ENCODE measurements at regions not wholly inside any gene's neighbourhood (a gene's known extent, or its start where the extent isn't known, plus 50 kb on each side); places are given as distances from the start of the nearest gene placed in this dataset.
"Not testable (repeated sequence)": the region's sequence is repeated elsewhere in the genome, so short reads cannot be mapped to it uniquely, and the experiment has no call there.

DNA sequence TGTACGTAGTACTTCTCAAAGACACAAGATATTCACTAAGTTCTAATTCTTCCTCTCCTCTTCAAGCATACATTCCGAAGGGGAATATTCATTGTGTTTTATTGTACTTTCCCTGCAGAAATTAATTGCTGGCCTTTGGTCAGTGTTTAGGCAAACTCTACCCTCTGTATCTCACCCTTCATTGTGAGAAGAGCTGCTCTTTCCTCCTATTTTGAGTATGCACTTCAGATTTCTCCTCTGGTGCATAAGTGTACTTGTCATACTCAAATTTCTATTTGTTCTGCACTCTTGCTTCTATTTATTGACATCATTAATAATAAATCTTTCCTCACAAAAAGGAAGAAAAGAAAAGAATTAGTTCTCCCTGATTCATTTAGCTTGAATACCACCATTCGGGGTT, 485.4 kb upstream of the SLC8A1 start:
- DNase-seq (ENCODE audit: low spot score), result no peak

DNA sequence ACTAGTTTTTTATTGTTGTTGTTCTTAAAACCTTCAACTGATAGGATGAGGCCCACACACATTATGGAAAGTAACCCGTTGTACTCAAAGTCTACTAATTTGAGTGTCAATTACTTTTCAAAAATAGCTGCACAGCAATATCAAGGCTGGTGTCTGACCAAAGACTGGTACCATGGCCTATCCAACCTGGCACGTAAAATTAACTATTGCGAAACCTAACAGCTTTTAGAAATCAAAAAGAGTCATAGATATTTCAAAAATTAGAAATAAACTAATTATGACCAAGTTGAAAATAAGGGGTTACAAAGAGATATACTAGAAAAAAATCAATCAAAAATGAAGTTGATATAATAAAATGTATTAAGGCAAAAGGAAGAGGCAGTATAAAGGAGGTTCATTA, 501.5 kb upstream of the SLC8A1 start:
- no peak for DNase-seq (ENCODE audit: low spot score)

DNA sequence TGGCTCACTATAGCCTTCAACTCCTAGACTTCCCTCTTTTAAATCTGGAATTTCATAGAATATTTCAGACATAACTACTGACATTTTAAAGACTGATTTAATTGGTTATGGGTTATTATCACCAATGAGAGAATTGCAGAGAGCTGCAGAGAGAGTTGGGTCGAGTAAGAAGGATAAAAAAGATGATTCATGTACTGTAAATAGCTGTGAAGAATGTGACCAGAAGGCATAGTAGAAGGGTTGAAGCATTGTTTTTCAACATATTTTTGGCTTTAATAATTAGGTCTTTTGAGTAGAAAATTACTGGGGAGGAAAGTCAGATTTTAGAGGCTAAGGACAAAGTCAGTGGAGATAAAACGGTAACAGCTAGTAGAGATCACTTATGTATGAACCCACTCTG, 503.2 kb upstream of the SLC8A1 start:
- DNase-seq (ENCODE audit: low spot score), result no peak

DNA sequence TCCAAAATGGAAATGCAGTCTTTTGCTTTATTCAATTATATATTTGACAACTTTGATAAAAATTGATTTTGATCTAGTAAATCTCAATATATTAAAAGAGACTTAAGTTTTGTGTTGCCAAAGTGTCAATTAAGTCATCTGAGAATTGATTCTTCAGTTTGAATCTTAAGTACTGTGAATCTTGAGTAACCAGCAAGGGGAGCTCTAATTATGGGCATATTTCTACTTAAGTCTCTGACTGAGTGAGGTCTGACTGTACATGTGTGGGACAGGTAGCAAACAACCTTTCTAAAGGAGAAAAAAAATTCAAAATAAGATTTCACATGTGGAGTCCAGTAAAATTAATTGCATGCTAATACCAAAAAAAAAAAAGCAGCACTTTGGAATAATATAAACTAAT, 503.7 kb upstream of the SLC8A1 start:
- no peak for DNase-seq (ENCODE audit: low spot score)

DNA sequence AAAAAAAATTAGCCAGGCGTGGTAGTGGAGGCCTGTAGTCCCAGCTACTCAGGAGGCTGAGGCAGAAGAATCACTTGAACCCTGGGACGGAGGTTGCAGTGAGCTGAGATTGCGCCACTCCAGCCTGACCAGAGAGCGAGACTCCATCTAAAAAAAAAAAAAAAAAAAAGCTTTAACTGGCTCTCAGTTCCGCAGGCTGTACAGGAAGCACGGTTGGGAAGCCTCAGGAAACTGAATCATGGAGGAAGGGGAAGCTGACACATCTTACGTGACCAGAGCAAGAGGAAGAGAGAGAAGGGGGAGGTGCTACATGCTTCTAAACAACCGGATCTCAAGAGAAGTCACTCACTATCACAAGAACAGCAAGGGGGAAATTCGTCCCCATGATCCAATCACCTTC, 505.6 kb upstream of the SLC8A1 start:
- no peak for DNase-seq (ENCODE audit: low spot score)

DNA sequence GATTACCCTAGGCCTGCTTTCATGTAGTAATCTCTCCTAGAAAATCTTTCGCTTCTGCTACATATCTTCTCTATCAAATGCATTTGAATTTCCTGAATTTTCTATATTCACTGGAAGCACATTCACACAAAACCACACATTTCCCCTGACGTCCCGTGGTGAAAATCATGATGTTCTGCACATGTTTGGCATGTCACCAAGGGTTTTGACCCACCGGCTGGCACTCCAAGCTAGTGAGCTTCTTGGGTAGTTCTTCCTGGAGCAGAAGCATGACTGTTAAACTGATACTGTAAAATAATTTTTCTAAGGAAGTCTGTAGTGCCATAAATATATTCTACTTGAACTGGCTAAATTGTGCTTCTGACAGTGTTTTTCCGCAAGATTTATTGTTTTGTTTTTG, 510.1 kb upstream of the SLC8A1 start:
- DNase-seq (ENCODE audit: low spot score), result no peak

DNA sequence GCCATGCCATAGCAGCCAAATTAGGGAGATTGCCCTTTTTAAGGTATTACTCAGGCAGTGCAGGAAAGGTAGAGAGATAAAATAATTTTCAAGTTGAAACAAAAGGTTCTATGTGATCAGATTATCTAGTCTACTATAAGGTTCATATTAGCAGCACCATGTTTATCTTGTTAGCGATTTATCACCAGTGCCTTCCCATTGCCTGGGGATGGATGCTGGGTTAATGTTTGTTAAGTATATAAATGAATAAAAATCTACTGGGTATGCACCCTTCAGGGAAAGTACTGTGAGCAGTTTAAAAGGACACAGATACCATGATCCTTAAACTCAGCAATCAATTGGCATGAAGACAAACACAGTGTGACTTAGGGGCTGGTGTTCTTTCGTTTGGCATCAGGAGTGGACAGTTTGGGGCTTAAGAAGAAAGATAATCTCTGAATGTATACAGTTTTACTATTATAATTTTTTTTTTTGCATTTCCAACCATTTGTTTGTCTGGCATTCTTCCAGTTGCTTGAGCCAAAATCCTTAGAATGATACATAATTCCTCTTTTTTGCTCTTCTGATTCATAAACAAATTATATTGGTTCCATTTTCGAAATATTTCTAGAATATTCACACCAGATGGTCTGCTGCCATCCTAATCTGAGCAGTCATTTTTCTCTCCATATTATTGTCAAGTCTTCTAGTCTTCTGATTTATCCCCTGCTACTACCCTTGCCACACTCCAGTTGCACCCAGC, 512.8 kb upstream of the SLC8A1 start:
- no peak for DNase-seq (ENCODE audit: low spot score)

DNA sequence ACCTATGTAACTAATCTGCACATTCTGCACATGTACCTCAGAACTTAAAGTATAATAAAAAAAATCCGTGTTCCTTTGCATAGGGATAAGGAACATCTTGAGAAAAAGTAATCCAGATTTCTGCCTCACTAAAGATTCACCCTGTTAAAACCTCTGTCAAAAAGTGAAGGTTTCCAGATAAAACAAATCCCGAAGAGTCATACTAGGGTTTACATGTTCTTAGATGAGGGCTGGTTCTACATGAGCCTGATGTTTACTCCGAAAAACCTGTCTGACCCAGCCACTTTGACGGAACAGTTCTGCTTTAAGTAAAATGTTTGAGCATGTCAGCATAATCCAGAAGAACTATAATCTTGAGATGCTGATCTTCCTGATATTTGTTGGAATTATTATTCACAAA, 515.6 kb upstream of the SLC8A1 start:
- no peak for DNase-seq (ENCODE audit: low spot score)

DNA sequence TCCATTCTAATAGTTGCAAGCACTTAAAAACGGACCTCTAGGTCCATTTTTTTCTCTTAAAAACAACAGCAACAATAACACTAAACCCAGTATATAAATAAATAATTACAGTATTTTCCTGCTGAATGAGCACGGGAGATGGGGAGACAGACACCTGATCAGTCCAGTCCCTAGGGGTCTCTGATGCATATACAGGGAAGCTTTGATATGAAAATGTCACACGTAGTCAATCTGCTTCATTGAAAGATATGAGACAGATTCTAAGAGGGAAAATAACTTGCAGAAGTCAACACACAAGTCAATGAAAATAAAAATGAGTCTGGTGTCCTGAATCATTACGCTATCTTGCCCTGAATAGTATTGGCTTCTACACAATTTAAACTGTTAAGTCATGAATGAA, 523.3 kb upstream of the SLC8A1 start:
- no peak for DNase-seq (ENCODE audit: low spot score)

DNA sequence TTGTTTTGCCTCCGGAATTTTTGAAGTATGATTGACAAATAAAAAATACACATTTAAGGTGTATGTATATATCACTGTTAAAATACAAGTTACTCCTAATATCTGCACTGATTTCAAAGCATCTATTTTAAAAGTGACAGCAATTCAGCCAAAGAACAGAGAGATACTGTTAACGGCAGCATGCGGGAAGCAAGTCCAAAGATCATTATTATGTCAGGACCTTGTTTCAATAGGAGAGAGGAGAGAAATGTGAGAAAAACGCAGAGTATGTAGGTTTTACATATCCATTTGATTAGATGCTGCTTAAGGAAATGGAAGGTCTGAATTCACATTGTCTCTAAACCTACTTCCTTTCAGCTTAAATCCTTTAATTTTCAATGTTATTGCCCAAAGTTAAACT, 545.5 kb upstream of the SLC8A1 start:
- DNase-seq (ENCODE audit: low spot score), result no peak

DNA sequence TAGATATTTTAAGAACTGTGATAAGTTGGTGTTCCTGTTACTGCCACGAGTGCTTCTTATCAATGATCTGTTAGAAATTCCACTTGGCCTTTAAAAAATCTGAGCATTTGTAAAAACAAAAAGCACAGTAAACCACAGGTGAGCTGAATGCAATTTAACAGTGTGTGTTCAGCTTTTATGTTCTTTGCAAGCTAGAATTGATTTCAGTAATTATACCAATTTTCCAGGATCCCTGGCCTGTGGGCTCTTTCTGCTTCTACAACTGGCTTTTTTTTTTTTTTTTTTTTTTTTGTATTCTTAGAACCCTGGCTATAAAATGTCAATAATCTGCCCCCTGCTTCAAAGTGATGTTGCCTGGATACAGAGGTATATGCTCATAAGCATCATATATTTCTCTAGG, 548.5 kb upstream of the SLC8A1 start:
- no peak for DNase-seq (ENCODE audit: low spot score)

DNA sequence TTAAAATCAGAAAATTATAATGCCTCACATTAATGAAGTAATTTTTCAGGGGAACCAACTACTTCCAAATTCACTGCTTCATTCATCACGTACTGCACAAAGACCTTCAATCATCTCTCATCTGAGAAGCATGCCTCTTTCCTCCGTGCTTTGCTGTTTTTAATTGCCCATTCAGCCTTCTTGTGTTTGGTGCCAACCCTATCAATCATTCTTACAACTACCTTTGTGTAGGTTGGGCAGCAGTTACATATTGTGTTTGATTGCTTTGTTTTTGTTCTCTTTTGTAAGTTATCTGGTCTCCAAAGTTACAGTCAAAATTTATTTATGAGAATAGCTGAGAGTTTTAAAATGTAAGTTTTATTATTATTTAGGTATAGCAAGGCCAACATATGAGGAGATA, 549.0 kb upstream of the SLC8A1 start:
- DNase-seq (ENCODE audit: low spot score), result no peak

DNA sequence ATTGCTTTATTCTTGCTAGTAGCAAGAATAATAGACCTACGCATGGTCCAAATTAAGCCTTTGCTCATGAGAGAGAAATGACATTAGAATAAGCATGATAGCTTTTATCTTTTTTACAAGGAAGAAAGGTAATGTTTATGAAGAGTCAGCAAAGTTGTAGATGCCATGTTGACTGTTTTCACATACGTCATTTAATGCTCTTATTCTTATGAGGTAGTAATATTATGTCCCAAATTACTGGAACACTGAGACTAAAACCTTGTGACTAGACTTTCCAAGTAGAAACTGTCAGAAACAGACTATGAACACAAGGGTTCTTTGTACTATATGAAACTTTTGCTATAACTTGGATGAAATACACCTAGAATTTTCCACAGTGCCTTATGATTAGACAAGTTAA, 552.8 kb upstream of the SLC8A1 start:
- DNase-seq (ENCODE audit: low spot score), result no peak

DNA sequence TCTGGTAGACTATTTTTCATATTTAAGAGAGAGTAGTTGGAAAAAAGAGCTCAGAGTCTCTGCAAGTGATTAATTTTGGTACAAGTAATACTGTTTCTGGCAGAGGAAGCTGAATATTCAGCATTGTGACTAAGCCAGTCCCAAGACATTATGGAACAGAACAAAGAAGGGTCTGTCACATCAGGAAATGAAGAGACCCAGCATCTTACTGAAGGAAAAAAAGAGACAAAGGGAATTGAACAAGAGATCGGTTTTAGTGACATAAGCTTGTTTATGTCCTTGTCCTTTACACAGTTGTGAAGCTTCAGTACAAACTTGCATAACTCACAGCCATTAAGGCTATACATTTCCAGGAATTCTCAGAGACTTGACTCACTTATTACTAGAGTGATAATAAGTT, 568.5 kb upstream of the SLC8A1 start:
- no peak for DNase-seq (ENCODE audit: low spot score)

DNA sequence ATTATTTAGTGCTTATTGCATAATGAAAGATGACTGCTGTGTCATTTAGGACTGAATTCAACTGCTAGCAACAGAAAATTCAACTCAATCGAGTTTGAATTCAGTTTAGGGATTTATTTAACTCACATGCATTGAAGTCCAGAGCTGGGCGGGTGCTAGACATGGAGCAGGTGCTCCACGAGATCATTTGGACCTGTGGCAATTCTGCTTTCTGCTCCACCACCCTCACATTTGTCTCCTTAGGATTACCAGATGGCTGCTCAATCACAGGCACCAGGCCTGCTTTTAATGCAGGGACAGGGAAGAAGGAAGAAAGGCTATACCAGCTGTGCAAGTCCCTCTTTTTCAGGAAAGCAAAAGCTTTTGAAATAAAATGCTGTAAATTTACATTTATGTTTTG, 572.9 kb upstream of the SLC8A1 start:
- DNase-seq (ENCODE audit: low spot score), result peak; percentile 9

DNA sequence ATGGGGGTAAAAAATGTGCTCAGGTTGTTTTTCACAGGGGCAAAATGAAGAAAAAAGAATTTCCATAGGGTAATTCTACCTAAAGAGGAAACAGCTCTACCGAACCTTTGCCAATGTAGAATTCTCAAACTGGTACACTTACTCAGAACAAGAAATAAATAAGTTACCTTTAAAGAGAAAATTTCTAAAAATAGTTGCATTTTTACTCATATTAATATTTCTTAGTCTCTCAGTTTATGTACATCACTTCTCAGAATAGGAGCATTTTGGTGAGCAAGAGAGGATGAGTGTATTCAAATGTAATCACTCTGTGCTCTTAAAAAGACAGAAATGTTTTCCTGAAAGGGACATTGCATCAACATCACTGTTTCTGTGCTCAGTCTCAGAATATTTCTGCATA, 574.7 kb upstream of the SLC8A1 start:
- DNase-seq (ENCODE audit: low spot score), result no peak

DNA sequence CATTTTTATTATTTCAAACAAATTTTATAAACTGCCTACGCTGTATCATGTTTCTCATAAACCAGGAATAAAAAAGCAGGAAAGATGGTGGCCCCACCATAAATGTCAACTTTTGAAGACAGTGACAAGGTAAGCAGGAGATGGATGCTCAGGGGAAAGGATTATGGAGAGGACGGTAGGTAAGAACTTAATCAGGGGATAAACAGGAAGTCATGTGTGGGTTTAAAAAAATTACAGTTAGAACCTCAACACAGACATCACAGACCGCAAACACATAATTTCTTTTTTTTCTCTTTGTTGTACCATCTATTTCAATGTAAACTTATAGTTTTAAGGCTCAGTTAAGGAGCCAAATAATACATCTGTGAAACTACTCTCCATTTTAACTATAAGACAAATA, 575.2 kb upstream of the SLC8A1 start:
- DNase-seq (ENCODE audit: low spot score), result no peak

DNA sequence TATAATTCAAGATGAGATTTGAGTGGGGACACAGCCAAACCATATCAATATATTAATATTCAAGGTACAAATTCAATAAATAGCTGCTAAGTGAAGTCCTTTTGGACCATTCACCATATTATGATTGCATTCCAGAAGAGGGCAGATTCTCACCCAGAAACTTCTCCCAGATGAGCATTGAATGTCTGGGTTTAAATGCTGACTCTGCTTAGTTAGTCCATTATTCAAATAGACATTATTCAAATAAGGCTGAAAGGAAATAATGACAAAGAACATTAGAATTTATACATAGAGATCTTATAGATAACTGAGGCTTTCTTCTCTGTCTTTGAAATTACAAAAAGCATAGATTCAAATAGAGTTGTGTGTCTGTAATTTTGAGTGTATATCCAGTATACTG, 579.4 kb upstream of the SLC8A1 start:
- DNase-seq (ENCODE audit: low spot score), result no peak

DNA sequence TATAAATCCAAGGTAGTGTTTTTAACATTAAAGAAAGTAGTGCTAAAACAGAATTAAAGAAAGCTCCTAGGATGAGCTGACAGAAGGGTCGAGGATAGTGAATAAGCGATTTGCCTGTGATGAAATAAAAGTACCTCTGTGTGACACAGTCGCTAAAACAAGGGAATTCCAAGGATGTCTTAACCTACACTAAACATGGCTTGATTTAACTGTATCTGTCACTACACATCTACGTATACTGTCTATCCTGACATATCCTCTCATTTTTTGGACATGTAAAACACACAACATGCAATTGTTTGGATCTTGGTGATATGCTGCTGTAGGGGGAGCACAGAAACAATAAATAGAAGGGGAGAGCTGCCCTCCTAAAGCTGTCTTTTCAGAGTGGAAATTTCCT, 580.8 kb upstream of the SLC8A1 start:
- DNase-seq (ENCODE audit: low spot score), result no peak

DNA sequence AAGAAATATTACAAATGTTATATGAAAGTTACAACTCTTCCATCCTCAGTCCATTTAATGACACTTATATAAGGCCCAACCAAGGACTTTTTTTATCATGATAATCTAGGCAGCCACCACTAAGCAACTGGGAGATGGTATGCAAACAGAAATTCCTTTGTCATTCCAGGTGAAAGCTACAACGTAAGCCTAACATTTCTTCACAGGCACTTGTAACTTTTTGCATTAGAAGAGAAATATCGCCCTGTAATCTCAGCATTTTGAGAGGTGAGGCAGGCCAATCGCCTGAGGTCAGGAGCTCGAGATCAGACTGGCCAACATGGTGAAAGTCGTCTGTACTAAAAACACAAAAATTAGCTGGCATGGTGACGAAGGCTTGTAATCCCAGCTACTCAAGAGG, 581.2 kb upstream of the SLC8A1 start:
- DNase-seq (ENCODE audit: low spot score), result no peak

DNA sequence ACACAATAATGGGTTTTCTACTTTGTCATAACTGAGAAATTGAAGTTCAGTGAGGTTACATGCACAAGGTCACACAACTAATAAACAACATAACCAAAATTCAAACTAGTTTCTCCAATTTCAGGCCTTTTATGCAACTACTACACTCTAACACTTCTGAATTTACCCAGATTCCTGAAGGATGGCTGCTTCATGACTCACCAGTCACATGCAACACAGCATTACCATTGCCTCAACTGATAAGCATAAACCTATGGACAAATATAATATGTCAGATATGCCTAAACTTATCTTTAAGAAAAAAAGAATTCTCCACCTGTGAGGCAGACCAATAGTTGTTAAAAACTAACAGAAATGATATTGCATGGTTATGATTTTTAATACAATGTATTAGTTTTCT, 586.5 kb upstream of the SLC8A1 start:
- DNase-seq (ENCODE audit: low spot score), result no peak

DNA sequence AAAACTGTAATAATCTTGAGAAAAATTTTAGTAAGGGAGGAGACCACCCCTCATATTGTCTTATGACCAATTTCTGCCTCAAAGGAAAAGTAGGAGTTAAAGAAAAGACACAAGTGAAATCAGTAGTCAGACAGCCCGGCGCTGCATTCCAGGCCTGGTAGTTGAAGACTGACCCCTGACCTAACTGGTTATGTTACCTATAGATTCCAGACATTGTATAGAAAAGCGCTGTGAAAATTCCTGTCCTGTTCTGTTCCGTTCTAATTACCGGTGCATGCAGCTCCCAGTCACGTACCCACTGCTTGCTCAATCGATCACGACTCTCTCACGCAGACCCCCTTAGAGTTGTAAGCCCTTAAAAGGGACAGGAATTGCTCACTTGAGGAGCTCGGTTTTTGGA, 587.9 kb upstream of the SLC8A1 start:
- not testable (repeated sequence) for DNase-seq (ENCODE audit: low spot score)

DNA sequence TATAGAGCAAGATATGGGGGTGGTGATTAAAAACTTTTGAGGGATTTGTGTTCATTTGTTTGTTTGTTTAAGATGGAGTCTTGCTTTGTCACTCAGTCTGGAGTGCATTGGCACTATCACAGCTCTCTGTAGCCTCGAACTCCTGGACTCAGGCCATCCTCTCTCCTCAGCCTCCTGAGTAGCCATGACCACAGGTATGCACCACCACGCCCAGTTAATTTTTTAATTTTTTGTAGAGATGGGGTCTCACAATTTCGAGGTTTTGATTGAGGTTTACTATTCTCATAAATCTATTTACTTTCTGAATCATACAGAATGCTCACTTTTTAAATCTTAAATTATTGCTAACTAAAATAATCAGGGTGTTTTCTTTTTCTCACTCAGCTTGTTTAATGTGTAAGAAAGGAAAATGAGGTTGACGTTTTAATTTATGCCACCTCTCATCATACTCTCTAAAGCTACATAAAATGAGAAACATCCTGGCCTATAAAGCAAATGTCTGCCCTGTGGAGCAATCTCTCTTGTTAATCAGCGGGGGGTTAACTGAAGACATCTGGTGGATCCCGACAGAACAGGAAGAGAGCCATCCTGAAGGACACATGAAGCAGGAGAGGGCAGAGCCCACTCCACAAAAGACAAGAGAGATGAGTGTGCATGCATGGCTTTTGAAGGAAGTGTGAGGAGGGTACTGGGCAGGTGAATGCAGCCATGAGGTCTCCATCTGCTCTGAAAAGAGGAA, 589.1 kb upstream of the SLC8A1 start:
- DNase-seq (ENCODE audit: low spot score), result no peak

DNA sequence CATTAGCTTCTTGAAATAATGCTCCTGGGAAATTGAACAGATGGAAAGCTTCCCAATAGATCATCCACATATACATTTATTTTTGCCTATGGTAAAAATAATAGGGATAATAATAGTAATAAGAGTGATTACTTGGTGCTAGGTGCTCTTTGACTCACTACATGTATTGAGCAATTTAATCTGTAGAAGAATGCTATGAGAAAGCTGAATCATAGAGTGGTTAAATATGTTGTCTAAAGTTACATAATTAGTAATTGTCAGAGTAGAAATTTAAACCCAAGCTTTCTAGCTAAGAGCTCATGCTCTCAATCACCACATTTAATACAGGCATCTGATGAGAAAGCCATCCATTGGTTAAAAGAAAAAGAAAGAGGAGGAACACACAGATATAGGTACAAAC, 590.5 kb upstream of the SLC8A1 start:
- DNase-seq (ENCODE audit: low spot score), result no peak
